Thoracic aorta (tissue), 2 donors: ENCODE measurements at regions not wholly inside any gene's neighbourhood (a gene's known extent, or its start where the extent isn't known, plus 50 kb on each side); places are given as distances from the start of the nearest gene placed in this dataset.

ENCODE experiments used
- ATAC-seq: fragments of 150-250 bp; one replicate; pipeline ENCODE4 v1.8.0; 2017; ENCODE audit warnings: low read depth; ENCODE audit not compliant: insufficient number of reproducible peaks, low FRiP score
- DNase-seq: peaks from one replicate; pipeline ENCODE4 v3.0.0-alpha.2; 2020; ENCODE audit warnings: low spot score
- H3K27ac ChIP-seq, 2 donors: fragments of 200-600 bp; sonication (generic); 1 replicate in 1 of 2; 2 replicates in 1 of 2; pipeline ENCODE4 v1.5.1; 2016; ENCODE audit warnings: mild to moderate bottlenecking in 2 of 2, moderate library complexity in 2 of 2
- H3K27me3 ChIP-seq: fragments of 200-600 bp; sonication (generic); replicated peaks from 2 replicates; pipeline ENCODE4 v1.6.0; 2016; ENCODE audit warnings: mild to moderate bottlenecking; ENCODE audit not compliant: insufficient read depth
- H3K36me3 ChIP-seq: fragments of 200-600 bp; sonication (generic); one replicate; pipeline ENCODE4 v1.5.1; 2016
- H3K4me1 ChIP-seq, 2 donors: fragments of 200-600 bp; sonication (generic); 1 replicate in 1 of 2; 2 replicates in 1 of 2; pipeline versions ENCODE4 v1.5.1 to v1.6.0; 2016; ENCODE audit warnings: low read depth in 2 of 2, mild to moderate bottlenecking in 1 of 2; ENCODE audit not compliant: control insufficient read depth in 1 of 2
- H3K4me3 ChIP-seq: fragments of 200-600 bp; sonication (generic); 2 replicates; pipeline ENCODE4 v1.5.1; 2016; ENCODE audit warnings: mild to moderate bottlenecking
- H3K9me3 ChIP-seq: fragments of 200-600 bp; sonication (generic); 2 replicates; pipeline ENCODE4 v1.5.1; 2016
- CTCF ChIP-seq: fragments of 200-600 bp; sonication (generic); IDR thresholded peaks from one replicate; pipeline ENCODE4 v1.5.1; 2019; ENCODE audit warnings: antibody characterized with exemption

DNA sequence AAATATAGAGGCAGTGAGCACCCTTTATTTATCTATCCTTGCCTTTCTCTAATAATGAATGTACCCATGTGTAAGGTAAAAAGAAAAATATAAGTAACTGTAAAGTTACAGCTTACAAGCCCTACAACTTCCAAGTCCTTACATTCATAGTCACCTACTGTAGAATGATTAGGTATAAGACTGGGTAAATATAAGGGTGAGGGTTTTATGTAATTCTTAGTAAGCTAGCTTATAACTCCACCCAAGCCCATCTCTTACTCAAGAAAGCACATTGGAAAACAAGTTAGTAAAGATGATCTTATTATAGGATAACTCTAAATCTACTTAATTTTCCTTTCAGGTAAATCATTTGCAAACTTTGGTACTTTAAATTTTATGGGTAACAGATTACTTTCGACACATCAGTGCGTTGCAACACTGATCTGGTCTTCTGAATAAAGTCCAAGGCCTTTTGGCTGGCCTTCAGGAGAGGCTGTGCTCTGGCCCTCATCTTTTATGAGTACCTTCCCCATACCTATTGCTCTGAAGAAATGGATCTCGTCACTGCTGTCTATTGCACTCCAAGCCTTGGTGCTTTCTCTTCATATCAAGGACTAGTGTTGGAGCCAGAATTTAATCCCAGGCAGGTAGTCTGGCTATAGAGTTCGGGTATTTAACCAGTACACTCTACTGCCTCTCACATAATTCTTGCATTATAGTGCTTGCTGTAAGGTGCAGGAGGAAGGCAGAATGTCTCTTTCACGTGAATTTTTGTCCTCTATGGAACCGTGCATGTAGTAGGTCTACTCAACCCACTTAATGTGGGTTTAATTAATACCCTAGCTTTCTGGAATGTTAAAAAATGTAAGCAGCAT lies 443.6 kb upstream of the AR start:
- Histone ChIP-seq H3K27me3 (no peaks in the 10 kb centered on the region), H3K36me3 (no peaks in the 10 kb centered on the region), H3K9me3 (no peaks in the 10 kb centered on the region), H3K27ac (no peak overlapping the region), H3K4me1 (no peaks in the 10 kb centered on the region), H3K4me3 (no peak overlapping the region)
- ATAC-seq (no peak), DNase-seq (no peak)
- no peak for TF ChIP-seq CTCF

- H3K4me3 ChIP-seq = no peak overlapping the region
- H3K27me3 ChIP-seq = no peaks in the 10 kb centered on the region
- H3K27ac ChIP-seq = no peak overlapping the region
- H3K36me3 ChIP-seq = no peaks in the 10 kb centered on the region
- DNase-seq (no peak), ATAC-seq (no peak)
- TF ChIP-seq CTCF = no peak
- H3K9me3 ChIP-seq = no peaks in the 10 kb centered on the region
- no peaks in the 10 kb centered on the region for H3K4me1 ChIP-seq
These were observed 449.8 kb upstream of the AR start for GRCh38 chrX:67094061-67094460.

DNA sequence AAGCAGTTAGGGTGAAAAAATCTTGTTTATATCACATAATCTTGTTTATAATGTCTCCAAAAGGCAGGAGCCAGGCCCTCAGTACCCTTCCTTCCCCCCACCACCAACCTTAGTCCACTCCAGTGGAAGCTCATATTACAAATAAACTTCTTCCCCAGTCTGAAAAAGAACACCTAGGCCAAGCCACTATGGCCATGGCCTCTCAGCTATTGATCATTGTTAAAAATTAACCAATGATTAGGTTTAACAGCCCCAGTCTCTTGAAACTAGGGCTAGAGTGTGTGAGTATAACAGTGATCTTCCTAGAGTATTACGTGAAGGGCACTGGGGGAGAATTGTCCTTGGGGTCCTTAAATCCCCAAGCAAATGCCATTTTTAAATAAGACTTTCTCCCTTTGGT lies 411.9 kb upstream of the EDA2R start:
- DNase-seq = no peak
- ATAC-seq = no peak
- Histone ChIP-seq H3K4me3 (no peak overlapping the region), H3K4me1 (no peaks in the 10 kb centered on the region), H3K36me3 (no peaks in the 10 kb centered on the region), H3K9me3 (no peaks in the 10 kb centered on the region), H3K27me3 (no peaks in the 10 kb centered on the region), H3K27ac (no peak overlapping the region)
- TF ChIP-seq CTCF = no peak

DNA sequence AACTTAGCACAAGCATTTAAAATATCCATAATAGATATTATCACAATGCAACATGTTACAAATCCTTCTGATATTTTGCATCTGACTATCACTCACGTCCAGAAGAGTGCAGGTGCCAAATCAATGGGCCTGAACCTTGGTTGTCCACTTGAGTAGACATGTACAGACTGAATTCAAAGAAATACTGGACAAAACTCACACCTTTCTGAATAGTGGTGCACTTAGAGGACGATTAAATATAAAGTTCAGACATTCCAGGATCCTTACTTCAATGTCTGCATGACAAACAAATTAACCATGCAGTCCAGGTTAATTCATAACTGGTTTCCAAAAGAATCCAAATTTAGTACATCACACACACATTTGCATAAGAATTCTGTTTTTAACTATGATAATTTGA lies 406.0 kb upstream of the EDA2R start:
- no peaks in the 10 kb centered on the region for H3K9me3 ChIP-seq
- ATAC-seq (no peak), DNase-seq (no peak)
- no peaks in the 10 kb centered on the region for H3K36me3 ChIP-seq
- no peak for TF ChIP-seq CTCF
- H3K4me3 ChIP-seq = no peak overlapping the region
- H3K4me1 ChIP-seq = no peaks in the 10 kb centered on the region
- no peak overlapping the region for H3K27ac ChIP-seq
- no peaks in the 10 kb centered on the region for H3K27me3 ChIP-seq

- TF ChIP-seq CTCF = no peak
- no peaks in the 10 kb centered on the region for H3K4me1 ChIP-seq
- DNase-seq (no peak), ATAC-seq (no peak)
- no peak overlapping the region for H3K4me3 ChIP-seq
- no peaks in the 10 kb centered on the region for H3K9me3 ChIP-seq
- no peak overlapping the region for H3K27ac ChIP-seq
- no peaks in the 10 kb centered on the region for H3K27me3 ChIP-seq
- no peaks in the 10 kb centered on the region for H3K36me3 ChIP-seq
These were observed 405.3 kb upstream of the EDA2R start for GRCh38 chrX:67044029-67044653.
